OCI-LY1 (cell line): ENCODE measurements at regions not wholly inside any gene's neighbourhood (a gene's known extent, or its start where the extent isn't known, plus 50 kb on each side); places are given as distances from the start of the nearest gene placed in this dataset.

ENCODE experiments used
- CTCF ChIP-seq: fragments of 200-600 bp; sonication (generic), shearing (Covaris generic); IDR thresholded peaks from 2 replicates; pipeline ENCODE4 v1.5.1; 2017; ENCODE audit warnings: mild to moderate bottlenecking, antibody characterized with exemption, low read length, moderate library complexity, mixed read lengths
- EZH2 ChIP-seq: fragments of 200-600 bp; sonication (generic), shearing (Covaris generic); IDR thresholded peaks from 2 replicates; pipeline ENCODE4 v1.8.0; 2017; ENCODE audit warnings: borderline replicate concordance, mixed run types, mild to moderate bottlenecking, antibody characterized with exemption, low read length, moderate library complexity, mixed read lengths

- TF ChIP-seq CTCF (no peak), EZH2 (no peak)
Measured at GRCh38 chr2:217465100-217465499, 537.7 kb downstream of the TNS1 start.
